ENCODE measurements at regions not wholly inside any gene's neighbourhood (a gene's known extent, or its start where the extent isn't known, plus 50 kb on each side); places are given as distances from the start of the nearest gene placed in this dataset.
A peak's percentile ranks its signal among the peaks of the same experiment; 100 is the strongest.

DNA sequence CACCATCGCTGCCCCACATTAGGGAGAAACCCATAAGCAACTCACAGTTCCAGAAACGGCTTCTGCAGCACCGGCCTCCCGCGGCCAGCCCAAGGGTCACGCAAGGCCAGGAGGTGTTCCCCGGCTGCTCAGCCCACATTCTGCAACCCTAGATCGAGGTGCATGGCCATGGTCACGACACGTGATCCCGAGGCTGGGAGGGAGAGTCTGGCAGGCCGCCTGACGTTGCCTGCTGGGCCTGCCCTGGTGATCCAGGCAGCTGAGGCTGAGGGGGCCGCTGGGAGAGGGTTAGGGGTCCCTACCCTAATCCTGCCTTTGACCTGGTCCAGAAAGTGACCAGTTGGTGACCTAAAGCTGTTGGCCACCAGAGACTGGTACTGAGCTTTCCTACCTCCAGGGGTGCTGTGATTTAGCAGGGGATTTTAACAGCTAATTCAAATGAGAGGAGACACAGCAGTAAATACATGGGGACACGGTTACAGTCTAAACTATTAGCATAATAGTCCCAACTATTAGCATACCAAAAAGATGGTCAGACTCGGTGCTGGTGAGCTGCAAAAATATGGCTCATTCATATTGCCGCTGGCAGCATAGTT is 97.4 kb upstream of the CIBAR2 start (continued):
- TF ChIP-seq ZNF510 (CRISPR knock-in tag; IDR thresholded peaks at IDR 0.05; ENCODE audit: low read depth): no peak
- TF ChIP-seq ZFP82 (CRISPR knock-in tag; IDR thresholded peaks at IDR 0.05; ENCODE audit: borderline replicate concordance): no peak
- no peak for TF ChIP-seq GPN1 (CRISPR knock-in tag; IDR thresholded peaks at IDR 0.05; ENCODE audit: borderline replicate concordance)
- TF ChIP-seq, protein P1, sequence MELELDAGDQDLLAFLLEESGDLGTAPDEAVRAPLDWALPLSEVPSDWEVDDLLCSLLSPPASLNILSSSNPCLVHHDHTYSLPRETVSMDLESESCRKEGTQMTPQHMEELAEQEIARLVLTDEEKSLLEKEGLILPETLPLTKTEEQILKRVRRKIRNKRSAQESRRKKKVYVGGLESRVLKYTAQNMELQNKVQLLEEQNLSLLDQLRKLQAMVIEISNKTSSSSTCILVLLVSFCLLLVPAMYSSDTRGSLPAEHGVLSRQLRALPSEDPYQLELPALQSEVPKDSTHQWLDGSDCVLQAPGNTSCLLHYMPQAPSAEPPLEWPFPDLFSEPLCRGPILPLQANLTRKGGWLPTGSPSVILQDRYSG (CRISPR knock-in tag; IDR thresholded peaks at IDR 0.05): no peak
- TF ChIP-seq CENPX (CRISPR knock-in tag; IDR thresholded peaks at IDR 0.05): no peak
- no peak for TF ChIP-seq U2AF2 (IDR thresholded peaks at IDR 0.05; ENCODE audit: low read depth, low read length)
- TF ChIP-seq RFXANK (CRISPR knock-in tag; IDR thresholded peaks at IDR 0.05): no peak
- 0 out of 2 replicates have a peak, but pooled peaks have one; percentile 53 for TF ChIP-seq MEF2D (CRISPR knock-in tag; IDR thresholded peaks at IDR 0.05)
- TF ChIP-seq ZFP36L1 (CRISPR knock-in tag; IDR thresholded peaks at IDR 0.05): peak; percentile 65; the same call in 1 of the 2 replicates
- TF ChIP-seq, protein P2, sequence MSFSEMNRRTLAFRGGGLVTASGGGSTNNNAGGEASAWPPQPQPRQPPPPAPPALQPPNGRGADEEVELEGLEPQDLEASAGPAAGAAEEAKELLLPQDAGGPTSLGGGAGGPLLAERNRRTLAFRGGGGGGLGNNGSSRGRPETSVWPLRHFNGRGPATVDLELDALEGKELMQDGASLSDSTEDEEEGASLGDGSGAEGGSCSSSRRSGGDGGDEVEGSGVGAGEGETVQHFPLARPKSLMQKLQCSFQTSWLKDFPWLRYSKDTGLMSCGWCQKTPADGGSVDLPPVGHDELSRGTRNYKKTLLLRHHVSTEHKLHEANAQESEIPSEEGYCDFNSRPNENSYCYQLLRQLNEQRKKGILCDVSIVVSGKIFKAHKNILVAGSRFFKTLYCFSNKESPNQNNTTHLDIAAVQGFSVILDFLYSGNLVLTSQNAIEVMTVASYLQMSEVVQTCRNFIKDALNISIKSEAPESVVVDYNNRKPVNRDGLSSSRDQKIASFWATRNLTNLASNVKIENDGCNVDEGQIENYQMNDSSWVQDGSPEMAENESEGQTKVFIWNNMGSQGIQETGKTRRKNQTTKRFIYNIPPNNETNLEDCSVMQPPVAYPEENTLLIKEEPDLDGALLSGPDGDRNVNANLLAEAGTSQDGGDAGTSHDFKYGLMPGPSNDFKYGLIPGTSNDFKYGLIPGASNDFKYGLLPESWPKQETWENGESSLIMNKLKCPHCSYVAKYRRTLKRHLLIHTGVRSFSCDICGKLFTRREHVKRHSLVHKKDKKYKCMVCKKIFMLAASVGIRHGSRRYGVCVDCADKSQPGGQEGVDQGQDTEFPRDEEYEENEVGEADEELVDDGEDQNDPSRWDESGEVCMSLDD (CRISPR knock-in tag; IDR thresholded peaks at IDR 0.05; ENCODE audit: borderline replicate concordance): no peak
- no peak for TF ChIP-seq ATRX (CRISPR knock-in tag; IDR thresholded peaks at IDR 0.05; ENCODE audit: borderline replicate concordance)
- no peak for TF ChIP-seq ZNF850 (CRISPR knock-in tag; conservative IDR thresholded peaks at IDR 0.05)
- TF ChIP-seq, protein P3, sequence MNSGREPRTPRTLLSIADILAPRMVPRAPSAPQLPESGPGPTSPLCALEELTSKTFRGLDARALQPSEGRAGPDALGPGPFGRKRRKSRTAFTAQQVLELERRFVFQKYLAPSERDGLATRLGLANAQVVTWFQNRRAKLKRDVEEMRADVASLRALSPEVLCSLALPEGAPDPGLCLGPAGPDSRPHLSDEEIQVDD (CRISPR knock-in tag; IDR thresholded peaks at IDR 0.05; ENCODE audit: borderline replicate concordance): no peak
- TF ChIP-seq ZNF329 (CRISPR knock-in tag; IDR thresholded peaks at IDR 0.05; ENCODE audit: low read depth): no peak
- TF ChIP-seq, protein P4, sequence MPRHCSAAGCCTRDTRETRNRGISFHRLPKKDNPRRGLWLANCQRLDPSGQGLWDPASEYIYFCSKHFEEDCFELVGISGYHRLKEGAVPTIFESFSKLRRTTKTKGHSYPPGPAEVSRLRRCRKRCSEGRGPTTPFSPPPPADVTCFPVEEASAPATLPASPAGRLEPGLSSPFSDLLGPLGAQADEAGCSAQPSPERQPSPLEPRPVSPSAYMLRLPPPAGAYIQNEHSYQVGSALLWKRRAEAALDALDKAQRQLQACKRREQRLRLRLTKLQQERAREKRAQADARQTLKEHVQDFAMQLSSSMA (CRISPR knock-in tag; IDR thresholded peaks at IDR 0.05): no peak
- no peak for TF ChIP-seq ZNF44 (CRISPR knock-in tag; IDR thresholded peaks at IDR 0.05)
- TF ChIP-seq SOX6 (IDR thresholded peaks at IDR 0.05): no peak
- TF ChIP-seq SOX6 (CRISPR knock-in tag; IDR thresholded peaks at IDR 0.05): peak; percentile 62; the same call in 1 of the 2 replicates
- TF ChIP-seq ZNF782 (CRISPR knock-in tag; IDR thresholded peaks at IDR 0.05; ENCODE audit: borderline replicate concordance): 0 out of 2 replicates have a peak, but pooled peaks have one; percentile 72
- TF ChIP-seq, protein P5, sequence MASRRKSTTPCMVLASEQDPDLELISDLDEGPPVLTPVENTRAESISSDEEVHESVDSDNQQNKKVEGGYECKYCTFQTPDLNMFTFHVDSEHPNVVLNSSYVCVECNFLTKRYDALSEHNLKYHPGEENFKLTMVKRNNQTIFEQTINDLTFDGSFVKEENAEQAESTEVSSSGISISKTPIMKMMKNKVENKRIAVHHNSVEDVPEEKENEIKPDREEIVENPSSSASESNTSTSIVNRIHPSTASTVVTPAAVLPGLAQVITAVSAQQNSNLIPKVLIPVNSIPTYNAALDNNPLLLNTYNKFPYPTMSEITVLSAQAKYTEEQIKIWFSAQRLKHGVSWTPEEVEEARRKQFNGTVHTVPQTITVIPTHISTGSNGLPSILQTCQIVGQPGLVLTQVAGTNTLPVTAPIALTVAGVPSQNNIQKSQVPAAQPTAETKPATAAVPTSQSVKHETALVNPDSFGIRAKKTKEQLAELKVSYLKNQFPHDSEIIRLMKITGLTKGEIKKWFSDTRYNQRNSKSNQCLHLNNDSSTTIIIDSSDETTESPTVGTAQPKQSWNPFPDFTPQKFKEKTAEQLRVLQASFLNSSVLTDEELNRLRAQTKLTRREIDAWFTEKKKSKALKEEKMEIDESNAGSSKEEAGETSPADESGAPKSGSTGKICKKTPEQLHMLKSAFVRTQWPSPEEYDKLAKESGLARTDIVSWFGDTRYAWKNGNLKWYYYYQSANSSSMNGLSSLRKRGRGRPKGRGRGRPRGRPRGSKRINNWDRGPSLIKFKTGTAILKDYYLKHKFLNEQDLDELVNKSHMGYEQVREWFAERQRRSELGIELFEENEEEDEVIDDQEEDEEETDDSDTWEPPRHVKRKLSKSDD (CRISPR knock-in tag; IDR thresholded peaks at IDR 0.05; ENCODE audit: low read depth): peak; percentile 29; the same call in 1 of the 2 replicates
- no peak for TF ChIP-seq ZNF354B (CRISPR knock-in tag; IDR thresholded peaks at IDR 0.05)
- TF ChIP-seq PPARG (CRISPR knock-in tag; conservative IDR thresholded peaks at IDR 0.05): no peak
- peak; percentile 38; the same call in 1 of the 2 replicates for TF ChIP-seq ZNF335 (CRISPR knock-in tag; IDR thresholded peaks at IDR 0.05)
- no peak for TF ChIP-seq ZNF660 (CRISPR knock-in tag; IDR thresholded peaks at IDR 0.05; ENCODE audit: borderline replicate concordance, low read depth)
